ENCODE measurements at regions not wholly inside any gene's neighbourhood (a gene's known extent, or its start where the extent isn't known, plus 50 kb on each side); places are given as distances from the start of the nearest gene placed in this dataset.

- H4K20me1 ChIP-seq (replicated peaks in 1 of 2; ENCODE audit: control insufficient read depth in 1 of 2, insufficient read depth in 2 of 2, low read length in 2 of 2), result no peaks in the 10 kb centered on the region
- no peak for TF ChIP-seq EGR1 (IDR thresholded peaks at IDR 0.05; ENCODE audit: borderline replicate concordance, low read depth, low read length)
- TF ChIP-seq KDM4A (IDR thresholded peaks at IDR 0.05; ENCODE audit: low read depth, low read length, severe bottlenecking), result no peak
- TF ChIP-seq POU5F1 (IDR thresholded peaks at IDR 0.05; ENCODE audit: low read depth, low read length), result no peak
- TF ChIP-seq CBX5 (IDR thresholded peaks at IDR 0.05; ENCODE audit: low read depth, low read length), result no peak
- TF ChIP-seq CREB1 (IDR thresholded peaks at IDR 0.05), result no peak
- no peak for TF ChIP-seq RXRA (IDR thresholded peaks at IDR 0.05; ENCODE audit: insufficient read depth, low read depth, low read length)
- TF ChIP-seq SIRT6 (IDR thresholded peaks at IDR 0.05; ENCODE audit: low read length), result no peak
- TF ChIP-seq RFX5 (IDR thresholded peaks at IDR 0.05; ENCODE audit: borderline replicate concordance, low read depth, low read length), result no peak
- TF ChIP-seq POLR2AphosphoS5 (IDR thresholded peaks at IDR 0.05; ENCODE audit: low read depth, low read length), result no peak
- no peak for TF ChIP-seq CBX8 (IDR thresholded peaks at IDR 0.05; ENCODE audit: borderline replicate concordance, low read depth, low read length)
- no peak for TF ChIP-seq ATF3 (IDR thresholded peaks at IDR 0.05; ENCODE audit: insufficient read depth, low read depth, low read length)
- TF ChIP-seq HDAC6 (IDR thresholded peaks at IDR 0.05; ENCODE audit: low read depth, low read length), result no peak
- no peak for TF ChIP-seq JUND (IDR thresholded peaks at IDR 0.05; ENCODE audit: low read length)
- no peak for TF ChIP-seq TEAD4 (IDR thresholded peaks at IDR 0.05; ENCODE audit: low read depth, low read length)
- H3K27ac ChIP-seq (ENCODE audit: low read depth, low read length), result no peak overlapping the region
- no peak overlapping the region for H3K4me3 ChIP-seq (ENCODE audit: extremely low read depth in 1 of 4, insufficient read depth in 2 of 4, low read depth in 3 of 4, low read length in 4 of 4)
- FAIRE-seq (no peak), DNase-seq (ENCODE audit: low read depth in 1 of 2, low spot score in 2 of 2) (no peak)
- no peak overlapping the region for H3K14ac ChIP-seq (ENCODE audit: insufficient read length)
- H2BK5ac ChIP-seq (ENCODE audit: low read depth, low read length), result no peak overlapping the region
- POLR2A ChIA-PET (ENCODE audit: partially characterized antibody), result interaction anchor here (0.6 kb wide), 1 partner anchor 276 kb away, joined by 3 read pairs; no protein-coding TSS in a partner anchor
- no peak overlapping the region for H2AK5ac ChIP-seq (ENCODE audit: low read depth, low read length)
- no peaks in the 10 kb centered on the region for H3K79me1 ChIP-seq (ENCODE audit: low read depth, low read length)
- no peak overlapping the region for H3K9ac ChIP-seq (replicated peaks in 1 of 4; ENCODE audit: extremely low read depth in 1 of 4, low read depth in 3 of 4, low read length in 3 of 4)
- no peak overlapping the region for H4K91ac ChIP-seq (replicated peaks; ENCODE audit: insufficient read length, low read length)
- H3K56ac ChIP-seq (replicated peaks; ENCODE audit: insufficient read length, low read depth, low read length), result no peak overlapping the region
- no peak overlapping the region for H2AFZ ChIP-seq (ENCODE audit: low read length)
- no peaks in the 10 kb centered on the region for H3K27me3 ChIP-seq (replicated peaks in 1 of 4; ENCODE audit: control insufficient read depth in 3 of 4, extremely low read depth in 1 of 4, insufficient read depth in 3 of 4, low read length in 3 of 4)
- no peaks in the 10 kb centered on the region for H3K79me2 ChIP-seq (ENCODE audit: control insufficient read depth in 1 of 2, insufficient read depth in 2 of 2, low read length in 2 of 2)
- no peak overlapping the region for H2BK15ac ChIP-seq (ENCODE audit: low read length)
- H3K4me2 ChIP-seq (ENCODE audit: insufficient read depth in 1 of 2, low read depth in 2 of 2, low read length in 2 of 2), result no peak overlapping the region
- H3K23ac ChIP-seq (ENCODE audit: insufficient read length), result no peak overlapping the region
- no peak overlapping the region for H4K8ac ChIP-seq (ENCODE audit: extremely low read depth, insufficient read depth, low read length)
- H2BK20ac ChIP-seq (ENCODE audit: low read length), result no peak overlapping the region
- H3K9me3 ChIP-seq (ENCODE audit: insufficient read depth in 2 of 2, low read depth in 1 of 2, low read length in 1 of 2), result no peaks in the 10 kb centered on the region
- no peak overlapping the region for H4K5ac ChIP-seq (ENCODE audit: insufficient read length, low read depth, low read length)
- no peak overlapping the region for H3K4ac ChIP-seq (replicated peaks; ENCODE audit: insufficient read length, low read depth, low read length)
- no peak overlapping the region for H2BK120ac ChIP-seq (replicated peaks; ENCODE audit: low read depth, low read length)
- no peaks in the 10 kb centered on the region for H3K23me2 ChIP-seq (ENCODE audit: low read depth, low read length)
- CTCF ChIA-PET (ENCODE audit: partially characterized antibody), result no interaction called here
- no peak overlapping the region for H3K18ac ChIP-seq (ENCODE audit: extremely low read depth, low read length)
- 82% methylated on average over 1 of the region's 1 CpG; no CpG with 5 or more reads in 1 of the 2 experiments for WGBS, 2 experiments (ENCODE audit: extremely low coverage in 1 of 2, insufficient coverage in 1 of 2, insufficient read length in 1 of 2, insufficient replicate concordance in 2 of 2, low coverage in 1 of 2, low lambda C conversion rate in 2 of 2, missing lambda C conversion rate in 1 of 2)
- H3K4me1 ChIP-seq (replicated peaks in 1 of 4; ENCODE audit: control insufficient read depth in 3 of 4, insufficient read depth in 4 of 4, low read length in 3 of 4), result no peaks in the 10 kb centered on the region
- no peak overlapping the region for H2BK12ac ChIP-seq (ENCODE audit: low read depth, low read length)
- H3K36me3 ChIP-seq (ENCODE audit: control insufficient read depth in 2 of 4, insufficient read depth in 4 of 4, low read length in 3 of 4), result no peaks in the 10 kb centered on the region
Measured at GRCh38 chr5:62001640-62002039, 304.4 kb upstream of the KIF2A start.
